Stimulated activated CD8-positive, alpha-beta memory T cell treated with anti-CD3 and anti-CD28 coated beads, Interleukin-2, amount 100 ng/mL, for 1 hour (primary cell): ENCODE measurements at regions not wholly inside any gene's neighbourhood (a gene's known extent, or its start where the extent isn't known, plus 50 kb on each side); places are given as distances from the start of the nearest gene placed in this dataset.

ENCODE experiments used
- DNase-seq, 2 donors: peaks; one replicate each; pipeline ENCODE4 v3.0.0-alpha.2; 2020; ENCODE audit warnings: low read depth in 2 of 2

GRCh38 chr12:124517260-124518050, 50.0 kb downstream of the NCOR2 start:
- no peak for DNase-seq

GRCh38 chr12:124516850-124517249, 50.6 kb downstream of the NCOR2 start:
- DNase-seq: no peak

GRCh38 chr12:124515981-124516380, 51.4 kb downstream of the NCOR2 start:
- DNase-seq: no peak

GRCh38 chr12:124514996-124515932, 52.1 kb downstream of the NCOR2 start:
- DNase-seq: no peak

- no peak for DNase-seq
These were observed 53.0 kb downstream of the NCOR2 start for GRCh38 chr12:124514145-124514995.

- no peak for DNase-seq
These were observed 54.0 kb downstream of the NCOR2 start for GRCh38 chr12:124513297-124513867.

- DNase-seq: no peak
These were observed 54.6 kb downstream of the NCOR2 start for GRCh38 chr12:124512667-124513296.

- DNase-seq: no peak
These were observed 56.0 kb downstream of the NCOR2 start for GRCh38 chr12:124511259-124511985.

- DNase-seq: no peak
These were observed 57.0 kb downstream of the NCOR2 start for GRCh38 chr12:124510301-124510970.

- DNase-seq: no peak
These were observed 57.6 kb downstream of the NCOR2 start for GRCh38 chr12:124509676-124510300.

GRCh38 chr12:124509300-124509675, 58.1 kb downstream of the NCOR2 start:
- no peak for DNase-seq

GRCh38 chr12:124508381-124509079, 58.9 kb downstream of the NCOR2 start:
- no peak for DNase-seq

GRCh38 chr12:124507188-124508109, 60.0 kb downstream of the NCOR2 start:
- DNase-seq: no peak

- no peak for DNase-seq
These were observed 60.6 kb downstream of the NCOR2 start for GRCh38 chr12:124506832-124507153.

- no peak for DNase-seq
These were observed 61.1 kb downstream of the NCOR2 start for GRCh38 chr12:124506145-124506831.

- DNase-seq: no peak
These were observed 62.2 kb downstream of the NCOR2 start for GRCh38 chr12:124505001-124505818.
